ENCODE measurements at regions not wholly inside any gene's neighbourhood (a gene's known extent, or its start where the extent isn't known, plus 50 kb on each side); places are given as distances from the start of the nearest gene placed in this dataset.

DNA sequence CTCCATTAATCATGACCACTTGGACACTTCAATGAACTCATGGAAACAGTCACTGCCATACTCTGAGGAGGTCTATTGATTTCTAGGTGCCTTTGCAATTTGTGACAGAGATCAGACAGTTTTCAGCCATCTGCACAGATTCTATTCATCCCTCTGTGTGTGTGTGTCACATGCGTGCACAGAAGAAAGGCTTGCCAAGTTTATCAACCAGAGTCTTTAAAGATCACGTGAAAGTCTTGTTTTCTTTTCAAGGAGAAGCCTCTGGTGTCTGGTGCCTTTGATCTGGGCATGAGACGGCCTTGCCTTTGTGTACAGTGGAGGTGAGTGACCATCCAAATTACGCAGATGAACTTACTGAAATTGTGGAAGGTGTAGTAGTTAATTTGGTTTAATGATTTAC is 164.2 kb downstream of the VAPA start:
- no peaks in the 10 kb centered on the region for H3K27me3 ChIP-seq (ENCODE audit: insufficient read depth, low read length)
- no peak overlapping the region for H3K4me2 ChIP-seq (ENCODE audit: insufficient read depth, low read length)
- no peak overlapping the region for H3K27ac ChIP-seq (ENCODE audit: low read depth, low read length)
- H4K20me1 ChIP-seq (ENCODE audit: insufficient read depth, low read length): no peaks in the 10 kb centered on the region
- peaks cover 5% of the 10 kb centered on the region for H3K9me3 ChIP-seq (ENCODE audit: low read depth, low read length)
- no peaks in the 10 kb centered on the region for H3K79me2 ChIP-seq (ENCODE audit: insufficient read depth, low read length)
- no peak for TF ChIP-seq CTCF (IDR thresholded peaks at IDR 0.05; ENCODE audit: extremely low read depth, low read depth, low read length)
- peaks cover 1% of the 10 kb centered on the region for H3K4me1 ChIP-seq (ENCODE audit: insufficient read depth, low read length)
- no peak overlapping the region for H3K4me3 ChIP-seq (ENCODE audit: insufficient read depth, low read length)
- no peaks in the 10 kb centered on the region for H3K36me3 ChIP-seq (ENCODE audit: insufficient read depth, low read length)
- no peak for DNase-seq (ENCODE audit: insufficient read length, low spot score, missing footprints)
- H2AFZ ChIP-seq (ENCODE audit: low read length): no peak overlapping the region

- Histone ChIP-seq H3K27me3 (ENCODE audit: insufficient read depth, low read length) (no peaks in the 10 kb centered on the region), H3K27ac (ENCODE audit: low read depth, low read length) (no peak overlapping the region)
- TF ChIP-seq CTCF (IDR thresholded peaks at IDR 0.05; ENCODE audit: extremely low read depth, low read depth, low read length): no peak
Measured at GRCh38 chr18:10080372-10080771, 166.6 kb downstream of the VAPA start.

GRCh38 chr18:10081492-10081891 is 167.7 kb downstream of the VAPA start:
- no peak overlapping the region for H2AFZ ChIP-seq (ENCODE audit: low read length)
- H3K4me1 ChIP-seq (ENCODE audit: insufficient read depth, low read length): no peaks in the 10 kb centered on the region
- H3K36me3 ChIP-seq (ENCODE audit: insufficient read depth, low read length): no peaks in the 10 kb centered on the region
- DNase-seq (ENCODE audit: insufficient read length, low spot score, missing footprints): no peak
- no peak for TF ChIP-seq CTCF (IDR thresholded peaks at IDR 0.05; ENCODE audit: extremely low read depth, low read depth, low read length)
- H3K9me3 ChIP-seq (ENCODE audit: low read depth, low read length): peaks cover 10% of the 10 kb centered on the region
- no peaks in the 10 kb centered on the region for H4K20me1 ChIP-seq (ENCODE audit: insufficient read depth, low read length)
- H3K27me3 ChIP-seq (ENCODE audit: insufficient read depth, low read length): no peaks in the 10 kb centered on the region
- H3K4me2 ChIP-seq (ENCODE audit: insufficient read depth, low read length): no peak overlapping the region
- no peak overlapping the region for H3K27ac ChIP-seq (ENCODE audit: low read depth, low read length)
- no peak overlapping the region for H3K4me3 ChIP-seq (ENCODE audit: insufficient read depth, low read length)
- no peaks in the 10 kb centered on the region for H3K79me2 ChIP-seq (ENCODE audit: insufficient read depth, low read length)

More at GRCh38 chr18:10080372-10080771, 166.6 kb downstream of the VAPA start:
- H3K36me3 ChIP-seq (ENCODE audit: insufficient read depth, low read length): no peaks in the 10 kb centered on the region
- no peak for DNase-seq (ENCODE audit: insufficient read length, low spot score, missing footprints)
- H3K9me3 ChIP-seq (ENCODE audit: low read depth, low read length): peaks cover 10% of the 10 kb centered on the region
- H4K20me1 ChIP-seq (ENCODE audit: insufficient read depth, low read length): no peaks in the 10 kb centered on the region
- no peak overlapping the region for H3K4me2 ChIP-seq (ENCODE audit: insufficient read depth, low read length)
- no peaks in the 10 kb centered on the region for H3K4me1 ChIP-seq (ENCODE audit: insufficient read depth, low read length)
- no peak overlapping the region for H2AFZ ChIP-seq (ENCODE audit: low read length)
- H3K79me2 ChIP-seq (ENCODE audit: insufficient read depth, low read length): no peaks in the 10 kb centered on the region
- H3K4me3 ChIP-seq (ENCODE audit: insufficient read depth, low read length): no peak overlapping the region

GRCh38 chr18:10085416-10085815 is 171.6 kb downstream of the VAPA start:
- no peak overlapping the region for H3K4me2 ChIP-seq (ENCODE audit: insufficient read depth, low read length)
- no peak for DNase-seq (ENCODE audit: insufficient read length, low spot score, missing footprints)

More at GRCh38 chr18:10085416-10085815, 171.6 kb downstream of the VAPA start:
- no peaks in the 10 kb centered on the region for H4K20me1 ChIP-seq (ENCODE audit: insufficient read depth, low read length)
- no peak overlapping the region for H3K4me3 ChIP-seq (ENCODE audit: insufficient read depth, low read length)
- no peaks in the 10 kb centered on the region for H3K4me1 ChIP-seq (ENCODE audit: insufficient read depth, low read length)
- no peak overlapping the region for H2AFZ ChIP-seq (ENCODE audit: low read length)
- no peaks in the 10 kb centered on the region for H3K36me3 ChIP-seq (ENCODE audit: insufficient read depth, low read length)
- H3K27ac ChIP-seq (ENCODE audit: low read depth, low read length): no peak overlapping the region
- H3K79me2 ChIP-seq (ENCODE audit: insufficient read depth, low read length): no peaks in the 10 kb centered on the region
- TF ChIP-seq CTCF (IDR thresholded peaks at IDR 0.05; ENCODE audit: extremely low read depth, low read depth, low read length): no peak
- H3K9me3 ChIP-seq (ENCODE audit: low read depth, low read length): peaks cover 12% of the 10 kb centered on the region
- H3K27me3 ChIP-seq (ENCODE audit: insufficient read depth, low read length): peaks cover 9% of the 10 kb centered on the region

All from osteoblast (primary cell).